ENCODE measurements at regions not wholly inside any gene's neighbourhood (a gene's known extent, or its start where the extent isn't known, plus 50 kb on each side); places are given as distances from the start of the nearest gene placed in this dataset.
A peak's percentile ranks its signal among the peaks of the same experiment; 100 is the strongest.

- in situ Hi-C loops (cut with MboI; ENCODE audit: low pct_unique_long_range_greater_than_20kb, low sequenced_read_pairs, unreplicated experiment): loop anchor here (25.0 kb wide), 1 partner anchor 376 kb away; no protein-coding TSS in a partner anchor
- peak; percentile 90 for DNase-seq (ENCODE audit: low spot score)
Measured at GRCh38 chr1:54488065-54488750, 59.8 kb upstream of the ACOT11 start.

GRCh38 chr1:54487571-54488050 is 60.4 kb upstream of the ACOT11 start:
- peak; percentile 55 for DNase-seq (ENCODE audit: low spot score)
- no peak for TF ChIP-seq CTCF (IDR thresholded peaks at IDR 0.05; ENCODE audit: extremely low read depth, insufficient read depth, missing control alignments)
- in situ Hi-C loops (cut with MboI; ENCODE audit: low pct_unique_long_range_greater_than_20kb, low sequenced_read_pairs, unreplicated experiment): loop anchor here (25.0 kb wide), 1 partner anchor 375 kb away; no protein-coding TSS in a partner anchor

More at GRCh38 chr1:54488065-54488750, 59.8 kb upstream of the ACOT11 start:
- no peak for TF ChIP-seq CTCF (IDR thresholded peaks at IDR 0.05; ENCODE audit: extremely low read depth, insufficient read depth, missing control alignments)

DNA sequence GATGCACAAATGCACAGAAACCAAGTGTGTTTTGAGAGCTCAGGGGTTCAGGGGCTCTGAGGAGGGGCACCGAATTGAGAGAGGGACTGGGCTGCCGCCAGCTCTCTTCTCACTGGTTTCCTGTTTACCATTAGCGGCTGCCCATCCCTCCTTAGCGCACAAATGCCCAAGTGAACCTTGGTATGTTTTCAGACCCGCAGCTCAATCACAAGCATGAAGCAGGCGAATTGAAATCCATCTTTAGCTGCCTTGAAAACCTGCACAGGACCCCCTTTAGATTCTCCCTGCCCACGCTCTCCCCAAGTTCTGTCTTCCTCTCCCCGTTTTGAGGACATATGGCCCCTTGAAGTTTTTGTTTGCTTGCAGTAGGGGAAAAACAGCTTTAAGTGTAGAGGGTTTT is 61.1 kb upstream of the ACOT11 start:
- no peak for DNase-seq (ENCODE audit: low spot score)
- no peak for TF ChIP-seq CTCF (IDR thresholded peaks at IDR 0.05; ENCODE audit: extremely low read depth, insufficient read depth, missing control alignments)
- in situ Hi-C loops (cut with MboI; ENCODE audit: low pct_unique_long_range_greater_than_20kb, low sequenced_read_pairs, unreplicated experiment): loop anchor here (25.0 kb wide), 1 partner anchor 375 kb away; no protein-coding TSS in a partner anchor

GRCh38 chr1:54485416-54485815 is 62.6 kb upstream of the ACOT11 start:
- no peak for DNase-seq (ENCODE audit: low spot score)
- in situ Hi-C loops (cut with MboI; ENCODE audit: low pct_unique_long_range_greater_than_20kb, low sequenced_read_pairs, unreplicated experiment): loop anchor here (25.0 kb wide), 1 partner anchor 373 kb away; no protein-coding TSS in a partner anchor
- TF ChIP-seq CTCF (IDR thresholded peaks at IDR 0.05; ENCODE audit: extremely low read depth, insufficient read depth, missing control alignments): no peak

DNA sequence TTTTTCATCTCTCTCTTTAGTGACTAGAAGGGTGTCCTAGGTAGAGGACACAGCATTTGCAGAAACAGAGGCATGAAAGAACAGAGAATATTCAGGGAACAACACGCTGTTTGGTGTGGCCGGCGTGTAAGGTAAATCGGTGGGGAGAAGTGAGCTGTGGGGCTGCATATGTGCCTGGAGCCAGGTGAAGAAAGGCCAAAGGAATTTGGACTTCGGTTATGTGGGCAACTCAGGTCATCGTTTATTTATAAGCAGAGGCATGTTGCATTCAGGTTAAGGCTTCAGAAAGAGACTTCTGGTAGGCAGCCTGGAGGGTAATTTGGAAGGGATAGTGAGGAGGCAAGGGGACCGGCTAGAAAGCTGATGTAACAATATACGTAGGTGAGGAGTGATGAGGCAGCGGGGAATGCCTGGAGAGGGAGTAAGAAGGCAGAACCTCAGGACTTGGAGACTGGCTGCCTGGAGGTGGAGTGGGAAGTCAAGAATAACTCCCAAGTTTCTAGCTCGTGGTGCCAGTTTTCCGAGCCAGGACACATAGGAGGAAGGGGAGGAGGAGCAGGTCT is 64.1 kb upstream of the ACOT11 start:
- in situ Hi-C loops (cut with MboI; ENCODE audit: low pct_unique_long_range_greater_than_20kb, low sequenced_read_pairs, unreplicated experiment): loop anchor here (25.0 kb wide), 1 partner anchor 372 kb away; no protein-coding TSS in a partner anchor
- no peak for TF ChIP-seq CTCF (IDR thresholded peaks at IDR 0.05; ENCODE audit: extremely low read depth, insufficient read depth, missing control alignments)

GRCh38 chr1:54481201-54481884 is 66.7 kb upstream of the ACOT11 start:
- no peak for TF ChIP-seq CTCF (IDR thresholded peaks at IDR 0.05; ENCODE audit: extremely low read depth, insufficient read depth, missing control alignments)
- in situ Hi-C loops (cut with MboI; ENCODE audit: low pct_unique_long_range_greater_than_20kb, low sequenced_read_pairs, unreplicated experiment): loop anchor here (25.0 kb wide), 1 partner anchor 369 kb away; no protein-coding TSS in a partner anchor
- no peak for DNase-seq (ENCODE audit: low spot score)

More for the DNA sequence above, 64.1 kb upstream of the ACOT11 start:
- no peak for DNase-seq (ENCODE audit: low spot score)
